DMS114 treated with DMSO at 0.1 percent for 48 hours (cell line): ENCODE measurements at regions not wholly inside any gene's neighbourhood (a gene's known extent, or its start where the extent isn't known, plus 50 kb on each side); places are given as distances from the start of the nearest gene placed in this dataset.
"Not testable (repeated sequence)": the region's sequence is repeated elsewhere in the genome, so short reads cannot be mapped to it uniquely, and the experiment has no call there.

ENCODE experiments used
- DNase-seq: peaks from one replicate; lab custom pipeline; 2025; ENCODE audit not compliant: unreplicated experiment; lab: John Stamatoyannopoulos, UW

GRCh38 chr6:141976994-141977393, 155.7 kb upstream of the GJE1 start:
- no peak for DNase-seq

GRCh38 chr6:141969768-141970415, 162.8 kb upstream of the GJE1 start:
- not testable (repeated sequence) for DNase-seq

- no peak for DNase-seq
Measured at GRCh38 chr6:141969201-141969600, 163.5 kb upstream of the GJE1 start.

GRCh38 chr6:141968632-141969031, 164.1 kb upstream of the GJE1 start:
- no peak for DNase-seq

- no peak for DNase-seq
Measured at GRCh38 chr6:141965016-141965545, 167.6 kb upstream of the GJE1 start.

- no peak for DNase-seq
Measured at GRCh38 chr6:141963543-141964295, 169.0 kb upstream of the GJE1 start.

GRCh38 chr6:141957271-141957670, 175.5 kb upstream of the GJE1 start:
- DNase-seq = no peak

GRCh38 chr6:141956868-141957267, 175.9 kb upstream of the GJE1 start:
- no peak for DNase-seq

GRCh38 chr6:141956046-141956761, 176.5 kb upstream of the GJE1 start:
- DNase-seq = no peak

GRCh38 chr6:141953072-141953471, 179.7 kb upstream of the GJE1 start:
- DNase-seq = no peak

- no peak for DNase-seq
Measured at GRCh38 chr6:141946502-141946901, 186.2 kb upstream of the GJE1 start.

GRCh38 chr6:141938664-141939063, 194.1 kb upstream of the GJE1 start:
- DNase-seq = no peak

- DNase-seq = no peak
Measured at GRCh38 chr6:141932685-141933084, 200.0 kb upstream of the GJE1 start.

- not testable (repeated sequence) for DNase-seq
Measured at GRCh38 chr6:141926200-141926900, 206.4 kb upstream of the GJE1 start.

GRCh38 chr6:141925001-141925400, 207.7 kb upstream of the GJE1 start:
- DNase-seq = no peak

- no peak for DNase-seq
Measured at GRCh38 chr6:141922898-141923297, 209.8 kb upstream of the GJE1 start.

- not testable (repeated sequence) for DNase-seq
Measured at GRCh38 chr6:141916682-141917505, 215.8 kb upstream of the GJE1 start.

GRCh38 chr6:141914646-141915045, 218.1 kb upstream of the GJE1 start:
- no peak for DNase-seq

GRCh38 chr6:141906569-141907080, 226.1 kb upstream of the GJE1 start:
- DNase-seq = no peak

GRCh38 chr6:141890661-141891060, 242.1 kb upstream of the GJE1 start:
- no peak for DNase-seq
